ENCODE measurements at regions not wholly inside any gene's neighbourhood (a gene's known extent, or its start where the extent isn't known, plus 50 kb on each side); places are given as distances from the start of the nearest gene placed in this dataset.

DNA sequence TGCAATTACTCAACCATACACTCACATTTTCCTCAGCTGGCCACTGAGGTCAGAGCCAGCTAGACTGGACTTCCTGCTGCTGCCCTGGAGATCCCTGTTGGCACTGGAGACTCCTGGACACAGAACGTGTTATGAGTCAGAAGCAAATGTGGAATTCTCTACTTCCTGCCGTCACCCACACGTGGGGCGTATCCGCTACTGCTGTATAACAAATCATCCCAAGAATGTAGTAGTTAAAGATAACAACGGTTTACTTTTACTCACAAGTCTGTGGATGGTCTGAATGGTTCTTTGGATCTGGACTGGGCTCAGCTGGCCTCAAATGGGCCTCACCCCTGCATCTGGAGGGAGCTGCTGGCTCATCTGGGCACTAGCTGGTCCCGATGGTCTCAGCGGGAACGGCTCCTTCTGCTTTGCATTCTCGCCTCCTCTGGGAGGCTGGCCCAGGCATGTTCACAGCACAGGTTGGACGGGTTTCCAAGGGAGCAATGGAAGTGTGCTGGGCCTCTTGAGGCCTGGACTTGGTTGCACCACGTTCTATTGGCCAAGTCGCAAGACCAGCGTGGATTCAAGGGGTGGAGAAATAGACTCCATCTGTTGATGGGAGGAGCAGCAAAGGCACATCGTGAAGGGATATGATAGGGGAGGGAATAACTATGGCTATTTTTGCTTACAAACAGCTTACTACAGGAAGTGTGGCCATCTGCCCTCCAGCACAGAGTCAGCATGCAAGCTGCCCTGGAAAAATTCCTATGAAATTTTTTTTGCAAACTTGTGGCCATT lies 118.5 kb downstream of the SNX5 start:
- Histone ChIP-seq H3K79me2 (ENCODE audit: insufficient read depth, low read length) (no peaks in the 10 kb centered on the region), H3K9me3 (ENCODE audit: low read length) (no peaks in the 10 kb centered on the region), H2AFZ (ENCODE audit: low read length) (no peak overlapping the region), H3K27me3 (ENCODE audit: control insufficient read depth in 1 of 2, insufficient read depth in 2 of 2, low read length in 2 of 2) (peaks cover 0 to 1% of the 10 kb centered on the region in 2 experiments; a peak in 1 of 5 replicates), H3K36me3 (replicated peaks in 1 of 2; ENCODE audit: control insufficient read depth in 1 of 2, insufficient read depth in 2 of 2, low read length in 2 of 2) (no peaks in the 10 kb centered on the region), H3K4me1 (ENCODE audit: insufficient read depth, low read length) (peaks cover 76% of the 10 kb centered on the region), H3K4me3 (replicated peaks in 1 of 3; ENCODE audit: insufficient read depth in 1 of 3, low read depth in 2 of 3, low read length in 3 of 3) (no peak overlapping the region), H3K9ac (ENCODE audit: insufficient read depth, low read depth, low read length) (no peak overlapping the region), H3K4me2 (ENCODE audit: low read depth, low read length) (no peak overlapping the region), H4K20me1 (ENCODE audit: insufficient read depth, low read length) (no peaks in the 10 kb centered on the region), H3K27ac (ENCODE audit: extremely low read length, insufficient read depth, low read length) (no peak overlapping the region)
- in situ Hi-C loops (cut with HindIII; ENCODE audit: extremely low pct_ligation_motif_present, low pct_unique_long_range_greater_than_20kb) = no loop called here
- 88% methylated on average over 15 of the region's 15 CpGs for WGBS (ENCODE audit: low lambda C conversion rate)
- POLR2A ChIA-PET = interaction anchor here (0.8 to 9.9 kb wide), 8 partner anchors 10 to 169 kb away, joined by 3 to 164 read pairs (median 4); partner anchors contain the start of gene RRBP1
- CTCF ChIA-PET (ENCODE audit: low intra/inter-chr PET ratio, low total read pairs) = no interaction called here
- FAIRE-seq (no peak), ATAC-seq (no peak), DNase-seq (ENCODE audit: low spot score) (peak; percentile 62)
- intact Hi-C loops (cut with micrococcal nuclease; ENCODE audit: unreplicated experiment) = no loop called here
- BruUV-seq (replicated peaks) = no TSS peak
- TF ChIP-seq PBX3 (CRISPR knock-in tag; IDR thresholded peaks at IDR 0.05; ENCODE audit: borderline replicate concordance) (no peak), PLRG1 (conservative IDR thresholded peaks at IDR 0.05) (no peak), ZBTB21 (CRISPR knock-in tag; IDR thresholded peaks at IDR 0.05) (0 out of 2 replicates have a peak, but pooled peaks have one; percentile 38), ZNF547 (CRISPR knock-in tag; IDR thresholded peaks at IDR 0.05) (peak; percentile 45; the same call in 1 of the 2 replicates), CREB1 (IDR thresholded peaks at IDR 0.05) (no peak), CREB1 (CRISPR knock-in tag; IDR thresholded peaks at IDR 0.05) (no peak), ZNF598 (CRISPR knock-in tag; IDR thresholded peaks at IDR 0.05; ENCODE audit: borderline replicate concordance) (0 out of 2 replicates have a peak, but pooled peaks have one; percentile 40), PTBP1 (IDR thresholded peaks at IDR 0.05; ENCODE audit: low read depth, low read length, poor library complexity, severe bottlenecking) (no peak), RARA (CRISPR knock-in tag; IDR thresholded peaks at IDR 0.05) (peak; percentile 35), THAP9 (CRISPR knock-in tag; IDR thresholded peaks at IDR 0.05; ENCODE audit: borderline replicate concordance) (0 out of 2 replicates have a peak, but pooled peaks have one; percentile 1), SMARCE1 (IDR thresholded peaks at IDR 0.05; ENCODE audit: borderline replicate concordance) (no peak), ZNF10 (CRISPR knock-in tag; IDR thresholded peaks at IDR 0.05; ENCODE audit: borderline replicate concordance, low read depth) (no peak), USF2 (IDR thresholded peaks at IDR 0.05; ENCODE audit: low read depth, low read length) (no peak), USF2 (CRISPR knock-in tag; IDR thresholded peaks at IDR 0.05; ENCODE audit: borderline replicate concordance) (no peak), TBX3 (IDR thresholded peaks at IDR 0.05; ENCODE audit: borderline replicate concordance) (0 out of 2 replicates have a peak, but pooled peaks have one; percentile 6), ZBTB1 (CRISPR knock-in tag; IDR thresholded peaks at IDR 0.05; ENCODE audit: borderline replicate concordance) (no peak), ZSCAN31 (CRISPR knock-in tag; IDR thresholded peaks at IDR 0.05; ENCODE audit: low read depth) (peak; percentile 29; the same call in 1 of the 2 replicates)
- TF ChIP-seq, protein P1, sequence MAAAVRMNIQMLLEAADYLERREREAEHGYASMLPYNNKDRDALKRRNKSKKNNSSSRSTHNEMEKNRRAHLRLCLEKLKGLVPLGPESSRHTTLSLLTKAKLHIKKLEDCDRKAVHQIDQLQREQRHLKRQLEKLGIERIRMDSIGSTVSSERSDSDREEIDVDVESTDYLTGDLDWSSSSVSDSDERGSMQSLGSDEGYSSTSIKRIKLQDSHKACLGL (CRISPR knock-in tag; IDR thresholded peaks at IDR 0.05) = no peak

Measured in HepG2 (cell line).